NCI-H82 treated with DMSO at 0.1 percent for 48 hours (cell line): ENCODE measurements at regions not wholly inside any gene's neighbourhood (a gene's known extent, or its start where the extent isn't known, plus 50 kb on each side); places are given as distances from the start of the nearest gene placed in this dataset.

Experiments used
- DNase-seq: peaks from one replicate; lab custom pipeline; 2025; ENCODE audit not compliant: unreplicated experiment; lab: John Stamatoyannopoulos, UW

- DNase-seq = no peak
These were observed 165.0 kb upstream of the ARL4C start for GRCh38 chr2:234661849-234662248.

GRCh38 chr2:234661175-234661574, 164.3 kb upstream of the ARL4C start:
- peak; percentile 65 for DNase-seq

- DNase-seq = no peak
These were observed 158.8 kb upstream of the ARL4C start for GRCh38 chr2:234655706-234656105.

GRCh38 chr2:234650911-234651310, 154.0 kb upstream of the ARL4C start:
- no peak for DNase-seq

- no peak for DNase-seq
These were observed 153.1 kb upstream of the ARL4C start for GRCh38 chr2:234649951-234650350.

- no peak for DNase-seq
These were observed 146.5 kb upstream of the ARL4C start for GRCh38 chr2:234643407-234643806.

GRCh38 chr2:234641086-234641485, 144.2 kb upstream of the ARL4C start:
- no peak for DNase-seq

GRCh38 chr2:234640657-234641056, 143.8 kb upstream of the ARL4C start:
- no peak for DNase-seq

- no peak for DNase-seq
These were observed 142.1 kb upstream of the ARL4C start for GRCh38 chr2:234638966-234639365.

GRCh38 chr2:234635284-234635683, 138.4 kb upstream of the ARL4C start:
- no peak for DNase-seq

GRCh38 chr2:234633581-234634230, 136.8 kb upstream of the ARL4C start:
- DNase-seq = no peak

- no peak for DNase-seq
These were observed 135.9 kb upstream of the ARL4C start for GRCh38 chr2:234632527-234633391.

GRCh38 chr2:234631646-234632514, 135.0 kb upstream of the ARL4C start:
- DNase-seq = no peak

- no peak for DNase-seq
These were observed 133.9 kb upstream of the ARL4C start for GRCh38 chr2:234630801-234631261.

- no peak for DNase-seq
These were observed 132.7 kb upstream of the ARL4C start for GRCh38 chr2:234629596-234629995.

GRCh38 chr2:234628953-234629352, 132.1 kb upstream of the ARL4C start:
- DNase-seq = no peak

GRCh38 chr2:234627308-234627707, 130.4 kb upstream of the ARL4C start:
- no peak for DNase-seq

- DNase-seq = no peak
These were observed 129.8 kb upstream of the ARL4C start for GRCh38 chr2:234626566-234627130.

- no peak for DNase-seq
These were observed 128.9 kb upstream of the ARL4C start for GRCh38 chr2:234625626-234626250.

- DNase-seq = no peak
These were observed 126.7 kb upstream of the ARL4C start for GRCh38 chr2:234623521-234623991.
